Peyer's patch (tissue), 4 donors: ENCODE measurements at regions not wholly inside any gene's neighbourhood (a gene's known extent, or its start where the extent isn't known, plus 50 kb on each side); places are given as distances from the start of the nearest gene placed in this dataset.
"Not testable (repeated sequence)": the region's sequence is repeated elsewhere in the genome, so short reads cannot be mapped to it uniquely, and the experiment has no call there.

Source experiments
- DNase-seq, 3 donors: peaks; one replicate each; pipeline ENCODE4 v3.0.0-alpha.2; 2017 to 2019
- H3K27ac ChIP-seq, 4 donors: fragments of 200-600 bp; sonication (generic); one replicate each; pipeline ENCODE4 v1.5.1; 2016 to 2019
- H3K27me3 ChIP-seq, 2 donors: fragments of 200-600 bp; sonication (generic); one replicate each; pipeline ENCODE4 v1.5.1; 2019
- H3K36me3 ChIP-seq, 3 donors: fragments of 200-600 bp; sonication (generic); one replicate each; pipeline ENCODE4 v1.5.1; 2016 to 2019
- H3K4me1 ChIP-seq, 4 donors: fragments of 200-600 bp; sonication (generic); one replicate each; pipeline ENCODE4 v1.5.1; 2016 to 2019
- H3K4me3 ChIP-seq, 4 donors: fragments of 200-600 bp; sonication (generic); 1 replicate in 3 of 4; 2 replicates in 1 of 4; pipeline ENCODE4 v1.5.1; 2016 to 2019; ENCODE audit warnings: mild to moderate bottlenecking in 1 of 4
- H3K9me3 ChIP-seq, 4 donors: fragments of 200-600 bp; sonication (generic); one replicate each; pipeline ENCODE4 v1.5.1; 2016 to 2019; ENCODE audit warnings: mild to moderate bottlenecking in 1 of 4
- POLR2A ChIP-seq, 2 donors: fragments of 450-650 bp; IDR thresholded peaks; one replicate each; pipeline ENCODE4 v1.5.1; 2017; ENCODE audit warnings: antibody characterized with exemption in 2 of 2, mild to moderate bottlenecking in 2 of 2, moderate library complexity in 2 of 2
- TF ChIP-seq, protein P1 (sequence below), 6 experiments: fragments of 450-650 bp in 4 of 6; fragments of 200-600 bp in 2 of 6; sonication (generic) in 1 of 6; IDR thresholded peaks; one replicate each; pipeline ENCODE4 v1.5.1; 2017 to 2019; ENCODE audit warnings: antibody characterized with exemption in 6 of 6, mild to moderate bottlenecking in 3 of 6, moderate library complexity in 1 of 6

DNA sequence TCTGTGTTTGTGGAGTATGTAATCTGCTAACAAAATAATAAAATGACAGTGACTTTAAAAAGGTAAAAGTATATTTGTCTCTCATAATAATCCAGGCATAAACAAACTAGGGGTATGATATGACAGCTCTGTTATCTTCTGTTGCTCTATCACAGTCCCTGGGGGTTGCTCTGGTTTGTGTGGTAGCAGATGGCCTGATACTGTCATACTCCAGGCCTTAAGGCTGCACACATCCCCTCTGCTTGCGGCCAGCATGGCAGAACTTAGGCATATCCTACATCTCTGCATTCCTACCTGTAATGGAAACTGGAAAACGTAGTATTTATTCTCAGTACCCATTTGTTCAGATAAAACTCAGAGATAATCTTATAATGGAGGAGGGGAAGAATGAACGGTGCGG lies 117.9 kb upstream of the HAND2 start:
- TF ChIP-seq POLR2A (IDR thresholded peaks at IDR 0.05): no peak
- TF ChIP-seq, protein P1, sequence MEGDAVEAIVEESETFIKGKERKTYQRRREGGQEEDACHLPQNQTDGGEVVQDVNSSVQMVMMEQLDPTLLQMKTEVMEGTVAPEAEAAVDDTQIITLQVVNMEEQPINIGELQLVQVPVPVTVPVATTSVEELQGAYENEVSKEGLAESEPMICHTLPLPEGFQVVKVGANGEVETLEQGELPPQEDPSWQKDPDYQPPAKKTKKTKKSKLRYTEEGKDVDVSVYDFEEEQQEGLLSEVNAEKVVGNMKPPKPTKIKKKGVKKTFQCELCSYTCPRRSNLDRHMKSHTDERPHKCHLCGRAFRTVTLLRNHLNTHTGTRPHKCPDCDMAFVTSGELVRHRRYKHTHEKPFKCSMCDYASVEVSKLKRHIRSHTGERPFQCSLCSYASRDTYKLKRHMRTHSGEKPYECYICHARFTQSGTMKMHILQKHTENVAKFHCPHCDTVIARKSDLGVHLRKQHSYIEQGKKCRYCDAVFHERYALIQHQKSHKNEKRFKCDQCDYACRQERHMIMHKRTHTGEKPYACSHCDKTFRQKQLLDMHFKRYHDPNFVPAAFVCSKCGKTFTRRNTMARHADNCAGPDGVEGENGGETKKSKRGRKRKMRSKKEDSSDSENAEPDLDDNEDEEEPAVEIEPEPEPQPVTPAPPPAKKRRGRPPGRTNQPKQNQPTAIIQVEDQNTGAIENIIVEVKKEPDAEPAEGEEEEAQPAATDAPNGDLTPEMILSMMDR (IDR thresholded peaks at IDR 0.05): no peak
- DNase-seq: no peak
- no peaks in the 10 kb centered on the region for H3K36me3 ChIP-seq
- no peak overlapping the region for H3K27ac ChIP-seq
- no peaks in the 10 kb centered on the region for H3K9me3 ChIP-seq
- H3K4me3 ChIP-seq: no peak overlapping the region
- H3K27me3 ChIP-seq: no peaks in the 10 kb centered on the region
- no peaks in the 10 kb centered on the region for H3K4me1 ChIP-seq

DNA sequence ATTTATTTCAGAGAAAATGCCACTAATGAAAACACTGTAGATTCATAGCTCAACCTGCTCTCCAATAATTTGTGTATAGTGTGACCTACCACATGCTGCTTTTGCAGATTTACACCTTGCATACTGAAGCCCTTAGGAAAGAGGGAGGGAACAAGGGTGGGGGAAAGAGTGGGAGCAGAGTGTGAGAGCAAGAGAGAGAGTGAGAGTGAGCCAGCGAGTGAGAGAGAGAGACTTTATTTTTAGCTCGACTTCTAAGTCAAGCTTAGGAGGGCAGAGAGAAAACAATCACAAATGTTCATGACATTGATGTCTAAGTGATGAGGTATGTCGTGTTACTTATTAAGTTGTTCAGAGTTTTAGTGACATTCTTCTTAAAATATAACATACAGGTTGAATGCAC lies 112.5 kb upstream of the HAND2 start:
- Histone ChIP-seq H3K36me3 (no peaks in the 10 kb centered on the region), H3K9me3 (no peaks in the 10 kb centered on the region), H3K4me3 (no peak overlapping the region), H3K4me1 (no peaks in the 10 kb centered on the region), H3K27me3 (no peaks in the 10 kb centered on the region), H3K27ac (no peak overlapping the region)
- DNase-seq: no peak
- TF ChIP-seq, protein P1 (IDR thresholded peaks at IDR 0.05): no peak
- TF ChIP-seq POLR2A (IDR thresholded peaks at IDR 0.05): no peak

DNA sequence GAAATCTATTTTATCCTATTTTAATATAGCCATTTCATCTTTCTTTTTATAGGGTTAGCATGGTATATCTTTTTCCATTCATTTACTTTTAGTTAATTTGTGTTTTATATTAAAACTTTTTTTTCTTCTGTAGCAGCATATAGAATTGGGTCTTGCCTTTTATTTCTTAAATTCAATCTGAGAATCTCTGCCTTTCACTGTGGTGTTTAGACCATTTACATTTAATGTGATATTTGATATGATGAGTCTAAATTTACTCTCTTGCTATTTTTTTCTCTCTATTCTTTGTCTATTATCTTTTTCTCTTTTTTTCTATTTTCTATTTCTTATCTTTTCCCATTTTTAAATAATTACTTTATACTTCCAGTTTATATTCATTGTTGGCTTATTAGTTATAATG lies 105.4 kb upstream of the HAND2 start:
- Histone ChIP-seq H3K27ac (no peak overlapping the region), H3K9me3 (no peaks in the 10 kb centered on the region), H3K4me1 (no peaks in the 10 kb centered on the region), H3K36me3 (no peaks in the 10 kb centered on the region), H3K27me3 (no peaks in the 10 kb centered on the region), H3K4me3 (no peak overlapping the region)
- TF ChIP-seq, protein P1 (IDR thresholded peaks at IDR 0.05): no peak
- TF ChIP-seq POLR2A (IDR thresholded peaks at IDR 0.05): no peak
- DNase-seq: no peak

DNA sequence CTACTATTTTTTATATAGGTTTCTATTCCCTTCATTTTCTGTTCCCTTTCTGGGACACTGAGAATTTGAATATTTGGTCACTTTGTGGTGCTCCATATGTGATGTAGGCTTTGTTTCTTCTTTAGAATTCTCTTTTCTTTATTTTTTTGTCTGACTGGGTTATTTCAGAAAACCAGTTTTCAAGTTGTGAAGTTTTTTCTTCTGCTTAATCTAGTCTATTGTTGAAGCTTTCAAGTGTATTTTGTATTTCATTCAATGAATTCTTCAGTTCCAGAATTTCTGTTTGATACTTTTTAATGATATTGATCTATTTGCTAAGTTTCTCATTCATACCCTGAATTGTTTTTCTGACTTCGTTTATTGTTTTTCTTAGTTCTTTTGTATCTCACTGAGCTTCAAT lies 96.2 kb upstream of the HAND2 start:
- H3K27me3 ChIP-seq: no peaks in the 10 kb centered on the region

DNA sequence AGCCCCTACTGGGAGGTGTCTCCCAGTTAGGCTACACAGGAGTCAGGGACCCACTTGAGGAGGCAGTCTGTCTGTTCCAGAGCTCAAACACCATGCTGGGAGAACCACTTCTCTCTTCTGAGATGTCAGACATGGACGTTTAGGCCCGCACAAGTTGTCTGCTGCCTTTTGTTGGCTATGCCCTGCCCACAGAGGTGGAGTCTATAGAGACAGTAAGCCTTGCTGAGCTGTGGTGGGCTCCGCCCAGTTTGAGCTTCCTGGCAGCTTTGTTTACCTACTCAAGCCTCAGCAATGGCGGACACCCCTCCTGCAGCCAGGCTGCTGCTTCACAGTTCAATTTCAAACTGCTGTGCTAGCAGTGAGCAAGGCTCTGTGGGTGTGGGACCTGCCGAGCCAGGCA lies 88.6 kb upstream of the HAND2 start:
- H3K4me3 ChIP-seq, H3K36me3 ChIP-seq, H3K9me3 ChIP-seq, H3K27ac ChIP-seq, H3K27me3 ChIP-seq, DNase-seq, H3K4me1 ChIP-seq: not testable (repeated sequence)

More for the DNA sequence above, 96.2 kb upstream of the HAND2 start:
- H3K36me3 ChIP-seq: no peaks in the 10 kb centered on the region
- no peak overlapping the region for H3K27ac ChIP-seq
- TF ChIP-seq POLR2A (IDR thresholded peaks at IDR 0.05): no peak
- TF ChIP-seq, protein P1 (IDR thresholded peaks at IDR 0.05): no peak
- no peak overlapping the region for H3K4me3 ChIP-seq
- H3K9me3 ChIP-seq: peaks cover 0 to 13% (median 0%) of the 10 kb centered on the region in 4 donors
- no peak for DNase-seq
- no peaks in the 10 kb centered on the region for H3K4me1 ChIP-seq

DNA sequence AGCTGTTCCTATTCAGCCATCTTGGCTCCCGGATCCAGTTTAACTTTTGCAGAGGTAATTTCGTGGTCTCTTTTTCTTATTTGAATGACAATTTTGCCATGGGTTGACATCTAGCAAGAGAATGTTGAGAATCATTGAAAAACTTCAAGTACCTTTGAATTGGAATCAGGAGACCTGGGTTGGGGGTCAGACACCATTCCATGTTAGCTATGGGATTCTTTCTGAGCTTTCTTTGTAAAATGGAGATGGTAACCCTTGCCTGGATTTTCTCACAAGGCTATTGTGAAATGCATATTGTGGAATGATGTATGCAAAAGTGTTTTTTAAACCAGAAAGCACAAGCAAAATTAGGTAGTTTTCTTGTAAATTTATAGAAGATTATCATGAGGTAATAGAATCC lies 79.1 kb upstream of the HAND2 start:
- Histone ChIP-seq H3K4me1 (no peaks in the 10 kb centered on the region), H3K36me3 (no peaks in the 10 kb centered on the region), H3K4me3 (no peak overlapping the region), H3K27ac (no peak overlapping the region), H3K27me3 (no peaks in the 10 kb centered on the region), H3K9me3 (no peaks in the 10 kb centered on the region)
- DNase-seq: no peak
- TF ChIP-seq, protein P1 (IDR thresholded peaks at IDR 0.05): no peak
- TF ChIP-seq POLR2A (IDR thresholded peaks at IDR 0.05): no peak

DNA sequence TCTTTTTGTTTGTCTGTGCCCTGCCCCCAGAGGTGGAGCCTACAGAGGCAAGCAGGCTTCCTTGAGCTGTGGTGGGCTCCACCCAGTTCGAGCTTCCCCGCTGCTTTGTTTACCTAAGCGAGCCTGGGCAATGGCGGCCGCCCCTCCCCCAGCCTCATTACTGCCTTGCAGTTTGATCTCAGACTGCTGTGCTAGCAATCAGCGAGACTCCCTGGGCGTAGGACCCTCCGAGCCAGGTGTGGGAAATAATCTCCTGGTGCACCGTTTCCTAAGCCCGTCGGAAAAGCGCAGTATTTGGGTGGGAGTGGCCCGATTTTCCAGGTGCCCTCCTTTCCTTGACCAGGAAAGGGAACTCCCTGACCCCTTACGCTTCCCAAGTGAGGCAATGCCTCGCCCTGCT lies 78.6 kb upstream of the HAND2 start:
- not testable (repeated sequence) for H3K9me3 ChIP-seq, H3K4me3 ChIP-seq

More for the DNA sequence above, 78.6 kb upstream of the HAND2 start:
- DNase-seq, H3K4me1 ChIP-seq, H3K27me3 ChIP-seq, H3K27ac ChIP-seq, H3K36me3 ChIP-seq: not testable (repeated sequence)
